GM19351 (cell line): ENCODE measurements at regions not wholly inside any gene's neighbourhood (a gene's known extent, or its start where the extent isn't known, plus 50 kb on each side); places are given as distances from the start of the nearest gene placed in this dataset.

ENCODE experiments used
- ATAC-seq: cut with Tn5 transposase; IDR thresholded peaks from one replicate; pipeline ENCODE4 v1.9.1; 2021; ENCODE audit warnings: mild to moderate bottlenecking, moderate library complexity; ENCODE audit not compliant: unreplicated experiment

DNA sequence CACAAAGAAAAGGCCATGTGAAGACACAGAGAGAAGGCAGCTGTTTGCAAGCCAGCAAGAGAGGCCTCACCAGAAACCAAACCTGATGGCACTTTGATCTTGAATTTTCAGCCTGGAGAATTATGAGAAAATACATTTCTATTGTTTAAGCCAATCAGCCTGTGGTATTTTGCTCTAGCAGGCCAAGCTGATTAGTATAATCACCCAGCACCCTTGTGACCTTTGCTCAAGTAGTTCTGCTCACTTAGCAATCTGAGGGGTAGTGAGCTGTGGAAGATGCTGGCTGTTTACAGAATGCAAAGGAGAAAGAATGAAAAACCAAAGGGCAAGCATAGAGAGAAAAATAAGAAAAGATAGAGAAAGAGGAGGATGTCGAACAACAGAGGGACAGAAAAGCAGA, 396.4 kb upstream of the BOD1L1 start:
- no peak for ATAC-seq

DNA sequence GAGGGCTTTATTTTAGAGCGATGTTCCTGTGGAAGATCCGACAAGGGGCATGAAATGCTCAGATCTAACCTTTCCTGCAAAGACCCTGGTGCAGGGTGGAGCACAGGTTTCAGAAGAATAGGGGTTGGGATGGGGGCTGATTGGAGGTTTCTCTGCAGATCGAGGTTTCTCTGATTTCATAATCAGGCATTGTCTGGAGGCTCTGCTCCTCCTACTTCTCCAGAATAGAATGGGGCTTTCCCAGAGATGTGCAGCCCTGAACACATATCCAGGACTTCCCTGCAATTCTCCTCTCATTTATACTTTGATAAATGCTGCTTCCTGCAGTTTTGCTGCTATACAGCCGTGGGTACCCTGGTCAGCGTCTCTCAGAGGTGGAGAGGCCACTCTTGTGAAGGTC, 397.6 kb upstream of the BOD1L1 start:
- no peak for ATAC-seq

DNA sequence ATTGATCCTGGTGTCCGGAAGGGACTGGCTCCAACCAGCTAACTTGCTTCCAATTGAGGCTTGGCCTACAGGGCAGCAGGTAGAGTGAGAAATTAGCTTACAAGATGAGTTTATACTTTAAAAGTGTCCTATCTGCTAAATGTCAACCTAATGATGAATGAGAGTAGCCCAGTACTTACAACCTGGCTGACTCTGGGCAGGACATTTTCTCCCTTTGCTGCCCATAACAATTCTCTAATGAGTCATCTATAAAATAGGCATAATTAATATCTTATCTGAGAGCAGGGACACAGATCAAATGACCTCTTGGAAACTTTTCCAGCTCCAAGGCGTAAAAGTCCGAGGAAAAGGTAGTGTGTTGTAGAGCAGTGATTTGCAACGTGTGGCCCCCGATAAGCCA, 398.4 kb upstream of the BOD1L1 start:
- ATAC-seq, result no peak

DNA sequence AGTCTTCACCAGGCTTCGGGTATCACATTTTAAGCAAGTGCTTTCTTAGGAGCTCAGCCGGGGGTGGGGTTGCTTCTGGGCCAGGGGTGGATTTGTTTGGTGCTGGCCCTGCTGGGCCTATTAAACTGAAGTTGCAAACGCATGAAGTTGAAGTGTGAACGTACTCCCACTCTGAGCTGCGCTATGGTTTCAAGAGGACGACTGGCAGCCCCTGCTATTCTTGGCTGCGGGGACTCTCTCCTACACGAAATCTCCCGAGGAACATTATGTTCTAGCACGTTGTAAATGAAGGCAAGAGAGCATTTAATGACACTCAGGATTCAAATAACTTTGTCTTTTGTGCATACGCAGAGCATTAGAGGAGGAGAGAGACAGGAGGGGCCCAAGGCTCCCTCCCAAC, 401.3 kb upstream of the BOD1L1 start:
- no peak for ATAC-seq

DNA sequence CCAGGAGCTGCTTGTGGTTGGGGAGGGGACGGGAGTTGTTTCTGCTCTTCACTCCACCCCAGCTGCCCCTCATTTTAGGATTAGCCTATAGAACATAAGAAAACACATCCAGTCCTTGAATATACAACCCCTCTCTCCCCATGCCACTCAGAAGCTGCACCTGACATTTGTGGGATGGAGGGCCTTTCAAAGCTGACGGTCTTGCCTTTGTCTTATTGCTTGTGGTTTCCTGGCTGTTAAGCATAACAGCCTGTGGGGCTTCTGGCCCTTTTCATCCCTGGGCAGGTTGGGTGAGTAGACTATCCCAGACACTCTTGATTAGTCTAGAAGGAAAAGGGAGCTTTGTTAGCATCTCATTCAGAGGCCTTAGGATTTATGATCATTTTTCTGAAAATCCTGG, 407.6 kb upstream of the BOD1L1 start:
- ATAC-seq, result no peak

DNA sequence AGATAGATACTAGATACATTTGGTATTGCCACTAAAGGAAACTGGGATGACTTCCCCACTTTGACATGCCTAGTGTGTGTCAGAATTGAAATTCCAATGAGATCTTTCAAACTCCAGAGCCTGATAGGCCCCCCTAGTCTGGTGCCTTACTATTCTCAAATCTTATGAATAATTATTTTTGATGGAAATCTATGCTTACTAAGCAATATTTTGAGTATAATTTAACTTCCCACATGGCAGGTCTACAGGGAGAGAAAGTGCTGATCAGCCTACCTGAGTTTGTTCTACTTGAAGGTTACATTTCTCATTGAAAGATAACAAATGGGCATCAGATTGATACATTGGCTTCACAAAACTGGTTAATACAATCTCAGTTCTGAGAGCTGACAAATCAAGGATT, 415.7 kb upstream of the BOD1L1 start:
- ATAC-seq, result no peak

DNA sequence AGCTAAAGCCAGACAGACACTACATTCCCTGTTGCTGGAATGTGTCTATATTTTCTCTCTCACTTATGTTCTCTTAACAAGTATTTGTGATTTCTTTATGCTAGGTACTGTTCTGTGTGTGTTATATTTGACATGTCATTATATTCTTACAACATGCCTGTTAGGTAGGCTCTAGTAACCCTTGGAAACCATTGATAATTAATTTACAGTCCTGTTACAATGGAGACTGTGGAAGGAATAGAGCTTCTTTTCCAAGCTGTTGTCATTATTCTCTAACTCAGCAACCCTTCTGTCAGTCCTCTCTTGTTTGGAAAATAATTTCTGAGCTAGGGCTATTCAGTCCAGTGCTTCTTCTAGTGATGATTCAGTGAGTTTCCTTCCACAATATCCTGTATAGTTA, 419.1 kb upstream of the BOD1L1 start:
- ATAC-seq, result no peak

DNA sequence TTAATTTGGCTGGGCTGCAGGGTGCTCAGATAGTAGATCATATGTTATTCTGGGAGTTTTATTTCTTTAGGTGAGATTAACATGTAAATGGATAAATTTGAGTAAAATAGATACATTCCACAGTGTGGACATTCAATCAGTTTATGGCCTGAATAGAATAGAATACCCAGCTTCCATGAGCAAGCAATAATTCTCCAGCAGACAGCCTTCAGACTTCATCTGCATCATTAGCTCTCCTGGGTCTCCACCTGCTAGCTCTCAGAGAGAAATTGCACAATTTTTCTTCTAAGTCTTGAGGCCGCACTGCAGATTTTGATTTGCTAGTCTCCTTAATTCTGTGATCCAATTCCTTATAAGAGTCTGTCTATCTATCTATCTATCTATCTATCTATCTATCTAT, 420.3 kb upstream of the BOD1L1 start:
- no peak for ATAC-seq

DNA sequence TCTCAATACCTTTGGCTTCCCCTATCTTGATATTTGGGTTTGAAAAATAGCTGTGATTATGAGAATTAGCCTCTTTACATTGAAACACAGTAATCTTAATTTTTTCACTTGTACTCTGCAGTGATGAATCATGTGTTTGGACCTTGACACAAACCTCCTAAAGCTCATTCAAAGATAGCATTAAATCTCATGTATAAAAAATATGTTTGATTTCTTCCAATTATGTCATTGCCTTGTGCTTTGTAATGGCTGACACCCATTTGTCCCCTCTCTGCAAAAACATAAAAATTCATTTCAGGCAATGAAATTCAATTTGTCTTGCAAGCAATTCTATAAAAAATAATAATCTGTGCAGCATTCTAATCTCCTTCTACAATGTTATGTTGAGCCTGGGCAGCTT, 422.4 kb upstream of the BOD1L1 start:
- no peak for ATAC-seq

DNA sequence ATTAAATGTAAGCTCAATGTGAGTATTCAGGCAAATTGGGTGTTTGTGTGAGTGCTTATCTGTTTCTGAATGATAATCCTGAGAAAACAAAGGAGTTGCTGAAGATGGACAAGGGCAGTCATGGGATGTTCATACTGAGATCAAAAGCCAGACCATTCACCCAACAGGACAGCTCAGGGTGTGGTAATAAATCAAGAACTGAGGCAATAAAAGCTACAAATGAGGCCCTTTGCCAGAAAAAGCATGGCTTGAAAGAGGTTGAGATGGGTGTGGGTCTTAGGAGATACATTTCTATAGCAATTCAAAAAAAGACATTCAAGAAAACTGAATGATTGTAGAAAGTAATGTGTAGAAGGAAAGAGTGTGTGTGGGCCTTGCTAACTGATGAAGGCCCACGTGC, 425.8 kb upstream of the BOD1L1 start:
- no peak for ATAC-seq

DNA sequence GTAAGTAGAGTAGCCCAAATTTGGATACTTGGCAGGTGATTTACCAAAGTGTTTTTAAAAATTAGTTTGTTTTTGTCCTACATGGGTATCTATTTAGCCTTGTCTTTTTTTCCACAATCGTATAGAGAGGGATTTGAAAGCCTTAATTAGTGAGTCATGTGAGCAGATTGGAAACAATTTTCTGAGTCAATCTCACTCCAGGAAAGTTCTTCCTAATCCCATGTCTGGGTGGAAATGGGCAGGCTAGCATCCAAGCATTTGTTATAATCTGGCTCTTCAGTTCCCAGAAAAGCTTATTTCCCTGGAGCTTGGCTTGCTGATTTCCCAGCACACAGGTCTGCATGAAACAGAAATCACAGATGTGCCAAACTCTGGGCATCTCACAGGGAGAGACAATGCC, 426.9 kb upstream of the BOD1L1 start:
- ATAC-seq, result no peak

DNA sequence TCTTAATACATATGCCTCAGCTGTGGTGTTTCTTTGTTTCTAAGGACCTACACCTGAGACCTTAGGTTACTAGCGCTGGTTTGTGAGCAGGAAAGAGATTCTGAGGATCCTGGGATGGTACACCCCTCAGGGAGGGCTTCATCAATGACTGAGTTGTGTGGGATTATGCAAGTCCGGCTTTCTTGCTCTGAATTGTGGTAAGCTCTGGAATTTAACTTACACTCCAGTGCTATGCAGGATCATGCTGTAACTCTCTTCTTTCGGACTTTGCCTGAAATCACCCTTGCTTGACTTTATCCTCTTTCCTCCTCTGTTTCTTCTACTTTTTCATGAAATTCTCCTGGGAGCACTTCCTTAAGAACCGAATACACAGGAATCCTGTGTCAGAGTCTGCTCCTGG, 431.5 kb upstream of the BOD1L1 start:
- ATAC-seq, result no peak

DNA sequence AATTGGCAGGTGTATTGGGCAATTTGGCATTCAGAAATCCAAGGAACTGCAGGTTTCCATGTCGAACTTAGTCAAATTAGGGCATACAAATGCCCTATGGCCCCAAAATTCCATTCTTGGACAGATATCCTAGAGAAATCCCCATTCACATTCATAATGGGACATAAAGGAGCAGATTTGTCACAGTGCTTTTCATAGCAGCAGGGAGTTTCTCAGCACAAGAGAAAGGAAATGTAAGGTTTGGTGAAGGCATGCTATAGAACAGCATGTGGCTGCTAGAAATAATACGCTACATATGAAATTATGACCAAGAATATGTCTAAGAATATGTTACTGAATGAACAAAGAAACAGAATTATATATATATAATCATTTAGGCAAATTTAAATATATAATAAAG, 437.5 kb upstream of the BOD1L1 start:
- no peak for ATAC-seq

DNA sequence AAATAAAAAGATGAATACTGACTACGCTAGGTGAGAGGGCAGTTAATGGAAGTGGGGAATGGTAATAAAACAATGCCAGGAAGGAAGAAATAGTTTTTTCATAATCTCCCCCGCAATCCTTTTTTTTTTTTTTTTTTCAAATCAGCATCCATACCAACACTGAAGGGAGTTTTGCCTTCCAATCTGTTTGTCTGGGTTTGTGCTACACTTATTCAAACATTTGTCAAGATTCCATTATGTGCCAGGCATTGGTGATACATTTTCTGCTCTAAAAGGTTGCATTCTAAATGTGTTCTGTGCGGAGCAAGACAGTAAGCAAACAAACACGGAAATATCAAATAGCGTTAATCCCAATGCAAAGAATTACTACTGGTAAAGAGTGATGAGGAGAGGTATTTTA, 437.9 kb upstream of the BOD1L1 start:
- ATAC-seq, result no peak

DNA sequence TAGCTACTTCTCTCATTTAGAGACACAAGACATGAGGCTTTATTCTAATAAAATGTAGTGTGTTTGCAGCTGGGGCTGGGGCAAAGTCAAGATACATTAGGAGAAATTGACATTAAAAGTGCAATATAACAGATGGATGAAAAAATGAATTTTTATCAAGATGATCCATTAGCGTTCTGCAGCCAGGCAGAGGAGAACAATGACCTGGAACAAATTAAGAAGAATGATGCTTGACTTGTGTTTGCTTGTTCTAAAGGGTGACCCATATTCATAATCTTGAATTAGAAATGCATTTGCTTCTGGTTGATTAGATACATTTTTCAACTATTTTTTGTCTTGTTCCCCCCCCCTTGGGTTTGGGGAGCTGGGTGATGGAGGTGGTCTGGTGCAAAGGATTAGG, 439.5 kb upstream of the BOD1L1 start:
- no peak for ATAC-seq

DNA sequence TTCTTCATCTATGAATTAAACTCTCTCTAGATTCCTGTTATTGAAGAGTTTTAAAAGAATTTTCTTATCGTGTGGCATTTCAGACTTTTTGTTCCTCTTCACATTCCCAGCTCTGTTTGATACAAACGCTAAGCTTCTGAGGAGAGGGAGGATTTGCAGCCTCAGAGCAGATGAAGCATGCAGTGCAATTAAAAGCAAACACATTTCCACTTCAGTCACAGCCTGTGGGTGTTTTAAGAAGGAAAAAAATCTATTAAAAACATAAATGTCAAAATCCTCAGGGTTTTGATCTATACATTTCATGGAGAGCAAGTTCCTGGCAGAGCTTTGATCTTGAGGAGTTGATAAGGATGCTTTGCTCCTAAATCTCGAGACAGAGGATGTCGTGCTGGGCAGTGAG, 442.4 kb upstream of the BOD1L1 start:
- ATAC-seq, result no peak

DNA sequence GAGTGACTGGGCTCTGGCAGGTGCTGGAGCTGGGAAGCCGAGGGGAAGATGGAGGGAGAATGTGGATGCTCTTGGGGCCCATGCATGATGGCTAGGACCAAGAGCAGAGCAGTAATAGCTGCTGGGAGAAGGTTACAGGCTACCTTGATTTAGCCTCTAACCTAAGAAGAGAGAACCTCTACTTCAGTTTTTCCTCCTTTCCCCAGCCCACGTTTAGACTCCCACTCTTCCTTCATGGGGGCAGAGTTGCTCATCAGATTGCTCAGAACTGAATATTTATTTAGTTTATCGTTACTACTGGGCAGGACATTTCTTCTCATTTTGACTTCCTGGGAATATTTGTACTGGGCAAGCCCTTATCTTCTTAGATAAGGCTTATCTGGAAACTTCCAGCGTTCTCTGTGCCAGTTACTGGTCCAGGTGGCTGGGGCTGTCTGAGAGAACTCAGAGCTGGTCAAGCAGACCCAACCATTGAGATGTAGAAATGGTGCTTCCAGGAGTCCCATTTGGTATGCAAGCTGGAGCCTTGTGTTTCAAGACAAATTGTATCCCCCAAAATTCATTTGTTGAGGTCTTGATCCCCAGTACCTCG, 442.9 kb upstream of the BOD1L1 start:
- ATAC-seq, result no peak

DNA sequence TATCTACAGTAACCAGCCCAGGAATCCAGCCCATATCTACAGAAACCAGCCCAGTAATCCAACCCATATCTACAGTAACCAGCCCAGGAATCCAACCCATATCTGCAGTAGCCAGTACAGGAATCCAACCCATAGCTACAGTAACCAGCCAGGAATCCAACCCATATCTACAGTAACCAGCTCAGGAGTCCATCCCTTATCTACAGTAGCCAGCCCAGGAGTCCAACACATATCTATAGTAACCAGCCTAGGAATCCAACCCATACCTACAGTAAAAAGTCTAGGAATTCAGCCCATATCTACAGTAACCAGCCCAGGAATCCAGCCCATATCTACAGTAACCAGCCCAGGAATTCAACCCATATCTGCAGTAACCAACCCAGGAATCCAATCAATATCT, 445.0 kb upstream of the BOD1L1 start:
- ATAC-seq, result no peak

DNA sequence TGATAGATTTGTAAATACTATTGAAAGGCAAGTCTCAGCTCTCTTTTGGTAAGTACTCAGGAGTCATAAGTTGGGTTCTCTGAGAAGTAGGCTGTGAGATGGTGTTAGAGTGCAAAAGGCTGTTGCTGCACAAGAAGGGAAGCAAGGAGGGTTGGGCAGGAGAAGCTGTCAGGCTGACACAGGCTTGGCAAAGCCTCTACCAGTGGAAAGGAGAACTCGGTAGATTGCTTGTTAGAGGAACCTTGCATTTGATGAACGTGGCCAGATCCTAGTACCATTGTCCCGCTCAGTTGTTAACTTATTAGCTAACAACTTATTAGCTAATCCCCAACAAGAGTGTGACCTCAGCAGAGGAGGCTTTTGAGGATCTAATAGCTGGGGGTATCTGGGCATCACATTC, 449.3 kb upstream of the BOD1L1 start:
- ATAC-seq, result no peak

DNA sequence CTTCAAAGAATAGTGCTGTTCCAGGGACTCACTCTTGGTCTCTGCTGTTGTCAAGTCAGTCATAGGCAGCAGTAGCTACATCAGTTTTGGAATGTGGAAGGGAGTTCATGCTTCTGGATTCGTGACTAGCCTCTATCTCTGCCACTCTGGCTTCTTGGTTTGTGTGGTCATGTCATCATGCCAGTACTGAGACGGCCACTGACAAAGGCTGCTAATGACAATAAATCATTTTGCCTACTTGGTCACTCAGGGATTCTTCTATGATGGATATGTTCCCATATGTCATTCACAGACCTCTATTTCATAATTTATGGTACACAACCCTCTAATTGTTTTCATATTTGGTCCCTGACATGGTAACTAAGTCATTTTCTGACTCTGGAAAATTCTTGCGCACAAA, 450.8 kb upstream of the BOD1L1 start:
- no peak for ATAC-seq

DNA sequence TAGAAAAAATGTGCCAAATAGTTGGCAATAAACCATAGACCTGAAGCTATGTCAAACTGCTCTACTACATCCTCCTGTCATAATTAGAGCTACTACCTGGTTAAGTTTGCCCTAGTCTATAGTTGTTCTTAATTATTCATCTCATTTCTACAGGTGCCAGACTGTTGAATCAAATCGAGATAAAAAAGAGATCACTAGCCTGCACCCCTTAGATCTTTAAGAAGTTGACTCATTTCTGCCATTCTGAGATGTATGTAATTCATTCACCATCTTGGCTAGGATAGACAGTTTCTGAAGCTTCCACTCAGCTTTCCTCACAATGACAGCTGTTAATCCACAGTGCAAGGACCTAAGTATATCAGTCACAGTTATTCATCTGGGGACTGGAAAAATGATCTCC, 452.1 kb upstream of the BOD1L1 start:
- no peak for ATAC-seq

DNA sequence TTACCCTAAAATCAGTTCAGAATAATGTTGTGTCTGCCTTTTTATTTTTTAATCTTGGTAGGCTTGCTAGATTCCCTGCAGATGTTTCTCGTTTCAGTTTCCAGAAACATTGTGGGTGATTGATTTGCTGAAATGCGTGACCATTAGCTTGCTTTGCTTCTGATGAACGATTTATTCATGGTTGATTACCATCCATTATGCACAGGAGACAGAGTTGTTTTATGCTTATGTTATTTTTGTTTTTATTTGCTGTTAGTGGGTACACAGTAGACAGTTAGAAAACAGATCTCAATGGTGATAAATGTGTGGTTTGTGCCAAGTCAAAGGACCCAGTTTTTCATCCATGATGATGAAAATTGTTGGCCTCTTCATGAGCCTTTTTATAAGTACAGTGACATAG, 455.6 kb upstream of the BOD1L1 start:
- ATAC-seq, result no peak

DNA sequence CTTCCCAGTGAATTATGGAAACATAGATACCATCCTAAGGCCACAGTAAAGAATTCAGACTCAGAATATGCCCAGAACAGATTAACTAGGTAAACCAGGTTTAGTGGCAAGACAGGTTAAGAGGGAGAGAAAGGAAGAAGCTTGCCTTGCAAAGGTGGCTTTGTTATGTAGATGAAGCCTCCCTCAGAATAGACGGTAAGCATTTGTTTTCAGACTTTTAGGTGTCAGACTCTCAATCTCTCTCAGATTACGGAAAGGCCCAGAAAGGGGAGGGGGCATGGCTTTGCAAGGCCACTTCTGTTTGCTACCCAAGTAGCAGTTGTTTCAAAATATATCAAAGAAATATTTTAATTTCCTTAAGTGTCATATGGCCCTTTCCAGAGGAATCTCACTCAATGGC, 457.1 kb upstream of the BOD1L1 start:
- no peak for ATAC-seq

DNA sequence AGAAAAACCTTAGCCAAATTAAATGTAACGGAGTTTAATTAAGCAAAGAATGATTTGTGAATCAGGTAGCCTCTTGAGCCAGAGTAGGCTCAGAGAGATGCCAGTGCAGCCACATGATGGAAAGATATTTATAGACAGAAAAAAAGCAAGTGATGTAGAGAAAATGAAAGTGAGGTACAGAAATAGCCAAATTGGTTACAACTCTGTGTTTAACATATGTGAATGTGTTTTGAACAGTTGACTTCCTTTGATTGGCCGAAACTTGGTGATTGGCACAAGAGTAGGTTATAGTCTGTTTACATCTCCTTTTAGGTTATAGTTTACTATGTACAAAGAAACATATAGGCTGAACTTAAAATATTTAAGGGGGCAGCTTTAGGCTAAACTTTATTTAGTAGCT, 459.9 kb upstream of the BOD1L1 start:
- peak; percentile 87 for ATAC-seq
